T-helper 9 cell (primary cell): ENCODE measurements at regions not wholly inside any gene's neighbourhood (a gene's known extent, or its start where the extent isn't known, plus 50 kb on each side); places are given as distances from the start of the nearest gene placed in this dataset.
"Not testable (repeated sequence)": the region's sequence is repeated elsewhere in the genome, so short reads cannot be mapped to it uniquely, and the experiment has no call there.

Experiments
- DNase-seq: peaks from one replicate; pipeline ENCODE4 v3.0.0-alpha.2; 2020

- no peak for DNase-seq
Observed at GRCh38 chr4:181121733-181122132, 1121.5 kb upstream of the TENM3 start.

- DNase-seq = no peak
Observed at GRCh38 chr4:181127171-181127570, 1116.0 kb upstream of the TENM3 start.

DNA sequence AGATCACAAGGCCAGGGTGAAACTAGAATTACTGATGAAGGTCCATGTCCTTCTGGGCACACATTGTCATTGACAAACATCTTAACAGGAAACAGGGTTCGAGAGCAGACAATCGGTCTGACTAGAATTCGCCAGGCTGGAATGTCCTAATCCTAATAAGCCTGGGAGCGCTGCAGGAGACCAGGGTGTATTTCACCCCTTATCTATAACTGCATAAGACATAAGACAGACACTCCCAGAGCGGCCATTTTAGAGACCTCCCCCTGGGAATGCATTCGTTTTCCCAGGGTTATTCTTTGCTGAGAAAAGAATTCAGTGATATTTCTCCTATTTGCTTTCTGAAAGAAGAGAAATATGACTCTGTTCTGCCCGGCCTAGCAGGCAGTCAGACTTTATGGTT, 1112.9 kb upstream of the TENM3 start:
- DNase-seq = not testable (repeated sequence)

- DNase-seq = no peak
Observed at GRCh38 chr4:181137351-181137750, 1105.9 kb upstream of the TENM3 start.

- DNase-seq = no peak
Observed at GRCh38 chr4:181138116-181138515, 1105.1 kb upstream of the TENM3 start.

- DNase-seq = no peak
Observed at GRCh38 chr4:181140037-181140603, 1103.1 kb upstream of the TENM3 start.

DNA sequence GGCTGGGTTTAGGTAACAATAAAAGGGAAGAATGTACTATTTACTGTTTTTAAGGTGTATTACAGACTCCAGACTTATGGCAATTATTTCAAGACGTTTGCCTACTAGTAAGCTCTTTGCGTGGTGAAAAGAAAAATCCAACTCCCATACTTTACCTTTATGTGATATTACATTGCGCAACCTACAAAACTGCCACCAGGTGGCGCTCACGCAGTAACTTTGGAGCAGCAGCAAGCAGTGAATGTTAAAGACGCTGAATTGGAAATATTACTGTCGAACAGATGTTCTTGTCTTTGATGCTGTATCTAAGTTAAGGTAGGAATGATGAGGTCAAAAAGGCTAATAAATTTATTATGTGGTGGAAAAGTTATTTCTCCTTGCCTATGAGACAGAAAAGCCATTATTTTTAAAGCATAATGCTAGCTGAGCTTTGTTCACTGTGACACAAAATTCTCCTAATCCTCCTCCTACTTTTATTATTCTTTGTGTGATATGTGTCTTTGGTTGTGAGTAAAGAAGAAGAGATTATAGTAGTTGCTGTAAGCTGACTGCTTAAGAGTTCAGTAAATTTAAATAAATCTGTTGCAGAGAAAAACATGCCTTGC, 1099.8 kb upstream of the TENM3 start:
- DNase-seq = peak; percentile 58

DNA sequence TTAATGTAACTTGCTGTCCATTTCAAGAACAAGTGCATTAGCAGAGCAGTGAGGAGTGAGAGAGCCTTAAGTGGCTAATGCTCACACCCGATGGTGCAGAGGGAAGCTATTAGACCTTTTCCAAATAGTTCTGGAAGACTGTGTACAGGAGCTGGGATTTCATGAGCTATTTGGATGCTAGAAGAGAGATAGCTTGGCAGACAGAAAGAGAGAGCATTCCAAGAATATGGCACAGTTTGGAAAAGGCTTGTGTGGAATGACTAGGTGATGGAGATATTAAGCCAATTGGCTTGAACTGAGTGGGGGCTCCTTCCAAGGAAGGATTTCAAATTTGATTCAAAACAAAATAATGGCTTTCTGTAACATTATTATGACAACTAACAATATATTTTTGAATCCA, 1097.2 kb upstream of the TENM3 start:
- no peak for DNase-seq

GRCh38 chr4:181147416-181147951, 1095.7 kb upstream of the TENM3 start:
- no peak for DNase-seq

DNA sequence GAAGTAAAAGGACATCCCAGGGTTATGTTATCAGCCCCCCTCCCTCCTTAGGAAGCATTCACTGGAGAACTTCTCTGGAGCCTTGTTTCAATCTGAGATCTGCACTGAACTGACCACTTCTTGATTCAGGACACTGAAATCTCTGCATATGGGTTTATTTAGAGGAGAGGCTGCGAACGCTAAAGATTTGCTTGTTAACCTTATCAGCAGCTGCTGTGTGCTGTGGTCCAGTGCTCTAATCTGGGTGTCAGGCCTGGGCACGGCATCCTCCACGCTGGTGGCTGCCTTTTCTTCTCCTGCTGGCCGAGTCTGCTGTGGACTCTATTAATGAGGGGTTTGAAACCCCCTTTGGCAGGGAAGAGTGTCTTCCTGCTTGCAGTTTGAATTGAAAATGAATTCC, 1094.7 kb upstream of the TENM3 start:
- no peak for DNase-seq

- DNase-seq = no peak
Observed at GRCh38 chr4:181150191-181150590, 1093.0 kb upstream of the TENM3 start.

GRCh38 chr4:181151856-181152255, 1091.3 kb upstream of the TENM3 start:
- no peak for DNase-seq

GRCh38 chr4:181157647-181158046, 1085.6 kb upstream of the TENM3 start:
- no peak for DNase-seq

DNA sequence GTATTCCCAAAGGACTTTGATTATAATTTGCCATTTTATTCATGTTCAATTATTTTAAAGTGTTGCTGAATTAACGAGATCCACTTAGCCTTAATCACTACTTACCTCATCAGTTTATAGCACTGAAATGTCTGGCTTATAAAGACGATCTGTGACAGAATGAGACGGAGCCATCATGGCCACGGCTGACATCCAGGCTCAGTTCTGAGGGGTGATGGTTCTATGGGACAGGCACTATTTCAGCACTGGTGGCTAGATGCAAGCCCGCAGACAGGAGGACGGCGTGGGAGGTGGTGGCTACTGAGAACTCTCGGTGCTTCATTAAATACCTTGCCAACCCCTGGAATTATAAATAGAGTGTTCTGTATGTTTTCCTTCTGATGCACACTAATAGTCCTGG, 1084.2 kb upstream of the TENM3 start:
- no peak for DNase-seq

GRCh38 chr4:181161669-181162068, 1081.5 kb upstream of the TENM3 start:
- DNase-seq = no peak

- no peak for DNase-seq
Observed at GRCh38 chr4:181162266-181162665, 1080.9 kb upstream of the TENM3 start.

GRCh38 chr4:181162676-181163075, 1080.5 kb upstream of the TENM3 start:
- DNase-seq = no peak

DNA sequence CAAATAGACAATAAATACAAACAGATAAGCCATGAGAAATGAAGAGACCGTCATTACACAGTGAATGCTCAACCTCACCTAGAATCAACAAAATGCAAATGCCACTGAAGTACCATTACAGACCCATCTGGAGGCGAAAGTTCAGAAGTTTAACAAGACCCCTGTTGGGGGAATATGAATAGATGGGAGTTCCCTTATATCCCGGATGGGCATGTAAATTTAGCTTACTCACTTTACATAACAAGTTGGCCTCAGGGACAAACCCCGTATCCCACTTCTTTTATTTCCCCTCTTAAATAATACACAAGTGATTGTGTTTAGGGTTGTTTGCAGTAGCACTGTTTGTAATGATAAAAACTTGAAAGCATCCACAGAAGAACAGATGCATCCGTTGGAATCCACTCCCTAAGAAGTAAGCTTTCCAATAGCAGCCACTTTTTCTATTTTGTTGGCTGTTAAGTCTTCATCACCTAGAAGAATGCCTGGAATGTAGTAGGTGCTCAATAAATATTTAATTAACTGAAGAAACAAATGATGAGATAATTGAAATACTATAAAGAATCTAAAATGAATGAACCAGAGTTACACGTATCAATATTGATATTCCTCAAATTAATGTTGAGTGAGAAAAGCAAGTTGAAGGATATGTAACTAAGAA, 1076.3 kb upstream of the TENM3 start:
- no peak for DNase-seq

GRCh38 chr4:181168011-181168805, 1075.0 kb upstream of the TENM3 start:
- no peak for DNase-seq

- DNase-seq = no peak
Observed at GRCh38 chr4:181173046-181173445, 1070.2 kb upstream of the TENM3 start.

DNA sequence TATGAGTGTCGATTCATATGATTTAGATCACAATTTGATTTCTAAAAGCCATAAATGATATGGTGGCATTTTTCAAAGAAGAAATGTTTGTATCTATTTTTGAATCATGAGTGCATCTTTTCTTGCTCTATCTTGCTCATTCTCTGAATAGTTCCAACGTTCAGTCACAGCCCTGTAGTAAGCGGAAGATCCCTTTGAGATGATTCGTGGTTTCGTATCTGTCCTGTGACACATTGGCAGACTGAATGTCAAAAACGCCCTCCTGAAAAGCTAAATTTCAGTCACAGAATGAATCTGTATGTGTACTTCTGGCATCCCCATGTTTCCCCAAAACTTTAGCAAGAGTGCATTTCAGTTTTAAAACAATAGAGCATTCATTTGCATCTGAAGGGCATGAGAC, 1066.9 kb upstream of the TENM3 start:
- DNase-seq = no peak

DNA sequence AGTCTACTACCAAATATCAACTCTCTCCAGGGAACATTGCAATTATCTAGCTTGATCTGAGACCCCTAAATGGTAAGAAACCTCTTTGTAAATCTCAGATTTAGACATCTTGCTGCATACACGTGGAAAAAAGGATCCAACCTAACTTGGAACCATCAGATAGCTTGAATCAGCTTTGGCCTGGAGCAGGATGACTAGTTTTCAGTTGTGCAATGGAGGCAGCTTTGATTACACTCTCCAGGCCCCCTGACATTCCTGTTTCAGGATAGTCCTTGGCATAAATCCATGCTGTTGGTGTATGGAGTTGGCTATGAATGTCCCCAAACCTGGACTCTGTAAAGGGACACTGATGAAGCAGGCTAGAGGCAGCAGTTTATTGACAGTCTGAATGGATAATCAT, 1061.9 kb upstream of the TENM3 start:
- no peak for DNase-seq

DNA sequence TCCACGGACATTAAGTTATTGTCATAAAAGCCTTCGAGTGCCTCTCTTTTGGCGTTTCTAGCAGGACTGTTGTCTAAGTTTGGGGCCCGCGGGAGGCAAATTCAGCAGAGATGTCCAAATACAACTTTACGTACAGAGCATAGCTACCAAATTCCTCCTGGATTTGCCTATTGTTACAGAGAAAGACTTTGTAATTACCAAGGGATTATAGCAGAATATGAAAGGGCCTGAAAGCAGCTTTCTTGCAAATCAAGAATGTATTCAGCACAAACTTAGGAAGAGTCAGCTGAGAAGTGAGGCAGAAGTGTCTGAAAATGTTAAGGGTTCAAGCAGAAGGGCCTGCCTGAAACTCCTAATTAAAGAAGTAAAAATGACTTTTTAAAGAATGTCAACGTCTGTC, 1053.5 kb upstream of the TENM3 start:
- no peak for DNase-seq
